Activated naive CD8-positive, alpha-beta T cell (primary cell): ENCODE measurements at regions not wholly inside any gene's neighbourhood (a gene's known extent, or its start where the extent isn't known, plus 50 kb on each side); places are given as distances from the start of the nearest gene placed in this dataset.

ENCODE experiments used
- H3K27ac Mint-ChIP-seq: one replicate; pipeline ENCODE4 v1.8.0; 2021; ENCODE audit warnings: mixed read lengths
- H3K27me3 Mint-ChIP-seq: one replicate; pipeline ENCODE4 v1.8.0; 2021; ENCODE audit warnings: mixed read lengths
- H3K36me3 Mint-ChIP-seq: one replicate; pipeline ENCODE4 v1.8.0; 2021; ENCODE audit warnings: mixed read lengths
- H3K4me1 Mint-ChIP-seq: one replicate; pipeline ENCODE4 v1.8.0; 2021; ENCODE audit warnings: low read depth, mixed read lengths
- H3K4me3 Mint-ChIP-seq: one replicate; pipeline ENCODE4 v1.8.0; 2021; ENCODE audit warnings: mild to moderate bottlenecking, mixed read lengths
- H3K9me3 Mint-ChIP-seq: one replicate; pipeline ENCODE4 v1.8.0; 2021; ENCODE audit warnings: low read depth, mixed read lengths

DNA sequence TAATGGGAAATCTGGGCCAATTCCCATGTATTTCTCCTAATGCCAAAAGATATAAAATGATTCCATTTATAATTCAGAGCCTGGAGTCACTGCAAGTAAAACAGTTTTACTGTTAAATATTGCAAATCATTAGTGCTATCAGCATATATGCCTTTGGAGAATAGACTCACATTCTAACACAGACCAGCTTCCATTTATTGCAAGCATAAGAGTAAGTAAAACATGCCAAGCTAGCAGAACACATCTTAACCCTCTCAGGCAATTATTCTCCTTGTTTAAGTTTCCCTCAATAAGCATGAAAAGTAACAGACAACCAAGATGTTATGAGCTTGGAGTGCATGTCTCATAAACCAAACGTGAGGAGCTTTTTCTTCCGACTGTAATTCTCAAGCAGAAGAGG is 173.9 kb upstream of the GRIP1 start:
- no peak overlapping the region for H3K27ac Mint-ChIP-seq
- peaks cover 2% of the 10 kb centered on the region for H3K27me3 Mint-ChIP-seq

DNA sequence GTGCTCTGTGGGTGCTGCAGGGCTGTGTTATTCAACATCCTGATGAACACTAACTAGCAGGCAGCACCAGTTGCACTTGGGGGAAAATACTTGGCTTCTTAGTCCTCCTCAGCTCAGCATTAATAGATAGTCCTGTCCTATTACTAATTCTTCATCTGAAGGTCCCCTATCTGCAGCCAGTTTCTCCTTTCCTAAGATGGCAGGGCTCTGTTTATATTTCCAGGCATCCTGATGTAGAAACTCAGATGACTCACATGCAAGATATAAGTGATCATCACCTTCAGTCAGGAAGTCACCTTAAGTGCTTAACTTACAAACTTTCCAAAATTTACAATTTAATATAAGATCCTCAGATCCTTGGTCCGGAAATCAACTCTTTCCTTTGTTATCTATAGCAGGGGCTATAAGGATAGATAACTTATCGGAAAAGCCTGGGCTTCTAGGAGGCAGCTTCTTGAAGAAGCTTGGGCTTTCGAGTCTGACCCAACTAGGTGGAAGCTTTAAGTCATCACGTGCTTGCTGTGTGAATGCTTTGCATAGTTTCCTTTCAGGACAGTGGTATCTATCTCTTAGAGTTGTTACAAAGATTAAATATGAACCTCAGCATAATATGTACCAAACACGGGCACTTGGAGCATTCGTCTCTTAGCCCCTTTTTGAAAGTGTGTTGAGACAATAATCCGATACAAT is 181.0 kb upstream of the GRIP1 start:
- no peaks in the 10 kb centered on the region for H3K27me3 Mint-ChIP-seq
- H3K4me3 Mint-ChIP-seq = no peak overlapping the region
- H3K9me3 Mint-ChIP-seq = no peaks in the 10 kb centered on the region
- H3K27ac Mint-ChIP-seq = no peak overlapping the region
- no peaks in the 10 kb centered on the region for H3K36me3 Mint-ChIP-seq
- H3K4me1 Mint-ChIP-seq = peaks cover 24% of the 10 kb centered on the region

More for the DNA sequence above, 173.9 kb upstream of the GRIP1 start:
- H3K36me3 Mint-ChIP-seq = peaks cover 2% of the 10 kb centered on the region
- no peaks in the 10 kb centered on the region for H3K9me3 Mint-ChIP-seq
- H3K4me3 Mint-ChIP-seq = no peak overlapping the region
- peaks cover 6% of the 10 kb centered on the region for H3K4me1 Mint-ChIP-seq

DNA sequence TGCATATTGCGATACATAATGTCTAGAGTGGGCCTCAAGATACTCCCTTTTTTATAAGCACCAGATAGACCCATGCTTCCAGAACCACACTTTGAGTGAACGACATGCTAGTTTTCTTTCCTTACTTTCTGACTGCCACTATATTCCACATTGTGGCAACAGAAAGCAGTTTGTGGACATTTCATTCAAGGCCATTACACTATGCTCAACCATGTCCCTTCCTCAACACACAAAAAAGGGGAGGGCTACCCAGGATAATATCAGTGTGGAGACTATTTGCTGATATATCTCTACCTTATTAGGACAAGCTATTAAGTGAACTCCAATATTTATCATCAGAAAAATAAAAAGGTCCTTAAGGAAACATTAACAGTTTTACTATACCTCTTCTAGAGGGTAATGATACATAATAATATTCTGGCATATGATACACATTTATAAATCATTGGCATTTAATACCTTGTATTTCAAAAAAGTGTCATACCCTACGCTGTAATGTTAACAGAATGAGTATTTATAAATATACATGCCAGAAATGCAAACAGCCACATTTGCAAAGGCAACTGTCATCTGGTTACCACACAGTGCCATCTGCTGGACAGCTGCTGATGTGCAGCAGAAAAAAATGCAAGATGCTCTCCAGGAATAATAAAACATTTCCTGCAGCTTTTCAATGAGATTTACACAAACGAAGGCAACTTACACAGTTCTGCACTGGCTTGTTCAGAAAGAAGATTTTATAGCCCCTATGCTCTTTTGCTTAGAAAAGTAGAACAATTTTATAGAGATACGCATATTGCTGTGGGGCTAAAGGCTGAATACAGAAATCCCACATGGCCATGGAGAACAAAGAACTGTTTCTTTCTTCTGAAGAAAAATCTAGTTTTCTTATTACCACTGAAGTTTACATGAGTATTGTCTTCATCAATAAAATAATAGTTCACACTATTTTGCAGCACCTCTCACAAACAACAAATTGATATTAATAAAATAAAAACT is 182.2 kb upstream of the GRIP1 start:
- no peak overlapping the region for H3K4me3 Mint-ChIP-seq
- no peak overlapping the region for H3K27ac Mint-ChIP-seq
- no peaks in the 10 kb centered on the region for H3K9me3 Mint-ChIP-seq
- no peaks in the 10 kb centered on the region for H3K36me3 Mint-ChIP-seq
- peaks cover 4% of the 10 kb centered on the region for H3K27me3 Mint-ChIP-seq
- peaks cover 23% of the 10 kb centered on the region for H3K4me1 Mint-ChIP-seq

DNA sequence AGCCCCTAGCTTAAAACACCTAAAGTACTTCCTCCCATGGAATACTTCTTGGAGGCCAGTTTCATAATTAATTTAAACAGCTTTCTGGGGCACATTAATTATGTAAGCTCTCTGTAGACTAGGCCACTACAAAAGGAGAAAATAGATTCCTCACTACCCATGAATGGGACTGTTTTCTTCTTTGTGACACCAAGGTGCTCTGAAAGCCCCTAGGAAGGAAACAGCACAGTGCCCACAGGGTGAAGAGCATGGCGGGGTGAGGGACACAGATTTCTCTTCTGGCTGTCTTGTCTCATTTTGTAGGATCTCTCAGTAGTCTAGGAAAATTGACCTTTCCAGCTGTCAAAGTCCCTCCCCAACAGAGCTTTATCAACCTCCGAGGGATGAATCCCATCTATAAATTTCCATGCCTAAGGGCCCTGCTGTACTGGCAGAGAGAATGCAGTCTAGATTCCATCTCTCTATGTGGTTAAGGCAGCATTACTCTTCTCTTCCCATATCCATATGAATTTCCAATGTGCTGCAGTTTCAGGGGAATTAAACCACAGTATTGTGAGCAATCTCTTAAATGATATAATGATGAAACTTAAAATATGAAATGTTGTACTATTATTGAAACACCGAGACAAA is 183.6 kb upstream of the GRIP1 start:
- H3K36me3 Mint-ChIP-seq = no peaks in the 10 kb centered on the region
- H3K27ac Mint-ChIP-seq = no peak overlapping the region
- H3K4me1 Mint-ChIP-seq = peaks cover 21% of the 10 kb centered on the region
- peaks cover 4% of the 10 kb centered on the region for H3K27me3 Mint-ChIP-seq
- no peaks in the 10 kb centered on the region for H3K9me3 Mint-ChIP-seq
- no peak overlapping the region for H3K4me3 Mint-ChIP-seq

DNA sequence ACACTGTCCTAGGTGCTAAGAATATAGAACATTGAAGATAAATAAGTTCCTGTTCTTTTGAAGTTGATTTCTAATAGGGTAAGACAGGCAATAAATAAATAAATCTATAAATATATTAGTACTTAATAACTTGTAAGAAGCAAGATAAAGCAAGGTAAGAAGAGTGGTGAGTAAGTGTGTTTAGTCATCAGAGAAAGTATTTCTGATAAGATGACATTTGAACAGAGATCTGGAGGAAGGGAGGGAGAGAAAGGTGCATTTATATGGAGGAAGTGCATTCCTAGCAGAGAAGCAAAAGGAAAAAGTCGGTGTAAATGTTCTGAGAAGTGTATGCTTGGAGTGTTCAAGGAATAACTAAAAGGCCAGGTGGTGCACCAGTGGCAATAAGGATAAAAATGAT is 184.4 kb upstream of the GRIP1 start:
- Mint-ChIP-seq H3K9me3 (no peaks in the 10 kb centered on the region), H3K4me3 (no peak overlapping the region), H3K27me3 (peaks cover 4% of the 10 kb centered on the region), H3K27ac (no peak overlapping the region), H3K36me3 (no peaks in the 10 kb centered on the region), H3K4me1 (peaks cover 16% of the 10 kb centered on the region)

DNA sequence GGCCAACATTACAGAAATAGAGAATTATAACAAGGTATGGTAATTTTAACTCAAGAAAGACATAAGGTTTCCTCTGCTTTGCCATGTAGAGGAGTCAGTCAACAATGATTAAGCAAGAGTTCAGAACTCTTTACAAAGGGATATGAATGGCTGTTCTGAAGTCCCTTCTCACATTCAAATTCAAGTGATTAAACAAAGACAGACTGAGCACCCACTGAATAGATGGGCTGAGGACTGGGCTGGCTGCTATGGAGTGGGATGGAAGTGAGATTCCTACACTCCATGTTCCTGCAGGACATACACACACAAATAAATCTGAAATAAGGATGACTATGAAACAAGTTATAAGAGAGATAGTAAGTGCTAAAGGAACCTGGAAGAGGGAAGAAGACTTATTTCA is 199.0 kb upstream of the GRIP1 start:
- Mint-ChIP-seq H3K4me1 (peaks cover 6% of the 10 kb centered on the region), H3K27ac (no peak overlapping the region), H3K36me3 (peaks cover 1% of the 10 kb centered on the region), H3K27me3 (peaks cover 3% of the 10 kb centered on the region), H3K4me3 (no peak overlapping the region), H3K9me3 (no peaks in the 10 kb centered on the region)

DNA sequence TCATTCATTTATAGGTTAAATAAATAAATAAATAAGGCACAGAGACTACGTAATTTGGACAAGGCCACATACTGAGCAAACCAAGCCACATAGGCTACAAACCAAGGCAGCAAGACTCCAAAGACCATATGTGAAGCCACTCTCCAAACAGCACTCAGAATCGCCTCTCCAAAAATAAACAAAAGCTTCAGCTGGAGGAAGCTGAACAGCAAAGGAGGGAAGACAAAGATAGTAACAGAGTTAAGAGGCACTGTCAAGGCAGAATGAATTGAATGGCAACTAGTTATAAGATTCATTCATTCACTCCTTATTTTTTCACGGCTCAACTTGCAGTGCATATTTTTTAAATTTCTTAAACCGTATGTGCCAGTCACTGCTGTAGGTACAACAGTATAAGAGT is 200.5 kb upstream of the GRIP1 start:
- Mint-ChIP-seq H3K27ac (no peak overlapping the region), H3K4me3 (no peak overlapping the region), H3K9me3 (no peaks in the 10 kb centered on the region), H3K4me1 (peaks cover 5% of the 10 kb centered on the region), H3K36me3 (peaks cover 2% of the 10 kb centered on the region), H3K27me3 (peaks cover 3% of the 10 kb centered on the region)

DNA sequence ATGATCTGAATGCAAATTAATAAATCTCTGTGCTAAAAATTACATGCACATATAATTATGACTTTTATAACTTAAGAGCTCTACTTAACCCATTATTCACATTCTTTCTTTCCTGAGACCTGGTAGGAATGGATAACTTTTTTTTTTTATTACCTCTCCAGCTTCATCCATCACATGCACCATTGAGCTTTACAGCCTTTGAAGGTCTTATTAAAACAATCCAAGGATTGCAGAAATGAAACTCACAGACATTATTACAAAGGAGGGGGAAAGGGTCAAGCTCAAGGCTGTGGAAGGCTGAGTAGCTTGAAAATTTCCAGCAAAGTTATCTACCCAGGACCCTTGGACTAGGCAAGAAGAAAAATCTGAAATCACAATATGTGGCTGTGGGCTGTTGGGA is 202.5 kb upstream of the GRIP1 start:
- peaks cover 3% of the 10 kb centered on the region for H3K27me3 Mint-ChIP-seq
- no peak overlapping the region for H3K4me3 Mint-ChIP-seq
- H3K9me3 Mint-ChIP-seq = no peaks in the 10 kb centered on the region
- H3K27ac Mint-ChIP-seq = no peak overlapping the region
- peaks cover 2% of the 10 kb centered on the region for H3K36me3 Mint-ChIP-seq
- no peaks in the 10 kb centered on the region for H3K4me1 Mint-ChIP-seq

DNA sequence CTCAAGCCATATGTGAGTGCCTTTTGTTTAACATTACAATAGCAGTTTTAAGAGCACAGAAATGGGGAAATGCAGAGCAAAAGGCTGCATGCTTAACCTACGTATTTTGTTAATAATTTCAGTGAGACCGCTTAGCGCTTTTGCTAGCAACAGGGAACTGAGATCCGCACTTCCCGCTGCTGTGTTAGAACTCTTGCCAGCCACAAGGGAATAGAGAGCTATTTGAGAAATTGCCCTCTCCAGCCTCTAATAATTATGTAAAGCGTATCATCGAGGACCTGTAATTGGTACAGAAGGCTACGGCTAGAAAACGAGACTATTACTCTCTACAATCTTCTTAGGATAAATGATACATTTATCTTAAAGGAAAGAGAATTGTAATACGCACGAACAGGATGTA is 205.2 kb upstream of the GRIP1 start:
- H3K4me3 Mint-ChIP-seq = no peak overlapping the region
- H3K9me3 Mint-ChIP-seq = no peaks in the 10 kb centered on the region
- H3K36me3 Mint-ChIP-seq = peaks cover 2% of the 10 kb centered on the region
- no peak overlapping the region for H3K27ac Mint-ChIP-seq
- no peaks in the 10 kb centered on the region for H3K4me1 Mint-ChIP-seq
- no peaks in the 10 kb centered on the region for H3K27me3 Mint-ChIP-seq

DNA sequence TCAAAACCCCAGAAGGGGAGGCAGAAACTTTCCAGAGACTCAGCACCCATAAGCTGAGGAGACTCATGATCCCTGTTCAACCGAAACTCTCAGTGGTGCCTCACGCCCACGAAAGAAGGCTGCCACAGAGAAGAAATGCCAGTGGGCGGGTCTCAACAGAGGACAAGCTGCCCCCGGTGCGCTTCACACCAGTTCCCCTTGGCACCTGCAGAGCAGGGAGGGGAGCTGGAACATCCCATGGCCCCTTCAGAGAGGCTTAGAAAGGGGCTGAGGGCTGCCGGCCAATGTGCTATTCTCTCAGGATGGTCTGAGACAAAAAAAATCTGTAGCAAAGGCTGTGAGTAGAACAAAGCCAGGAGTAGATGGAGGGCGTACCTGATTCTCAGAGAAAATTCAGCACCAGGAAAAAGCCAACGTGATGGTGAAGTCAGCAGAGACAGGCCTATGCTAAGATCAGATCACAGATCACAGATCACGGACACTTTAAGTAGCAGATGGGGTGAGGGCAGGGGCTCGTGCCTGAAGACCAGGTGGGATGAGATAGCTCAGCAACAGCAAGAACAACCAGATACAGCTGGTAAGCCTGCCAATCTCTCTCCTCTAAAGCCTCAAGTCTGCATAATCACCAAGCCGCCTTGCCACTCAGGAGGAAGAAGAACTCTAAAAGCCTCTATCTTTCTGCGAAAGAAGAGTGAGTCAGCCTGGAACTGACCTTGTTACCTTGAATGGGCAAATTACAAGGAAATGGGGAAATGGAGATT is 206.4 kb upstream of the GRIP1 start:
- Mint-ChIP-seq H3K4me3 (no peak overlapping the region), H3K4me1 (no peaks in the 10 kb centered on the region), H3K9me3 (no peaks in the 10 kb centered on the region), H3K27me3 (no peaks in the 10 kb centered on the region), H3K36me3 (peaks cover 2% of the 10 kb centered on the region), H3K27ac (no peak overlapping the region)

DNA sequence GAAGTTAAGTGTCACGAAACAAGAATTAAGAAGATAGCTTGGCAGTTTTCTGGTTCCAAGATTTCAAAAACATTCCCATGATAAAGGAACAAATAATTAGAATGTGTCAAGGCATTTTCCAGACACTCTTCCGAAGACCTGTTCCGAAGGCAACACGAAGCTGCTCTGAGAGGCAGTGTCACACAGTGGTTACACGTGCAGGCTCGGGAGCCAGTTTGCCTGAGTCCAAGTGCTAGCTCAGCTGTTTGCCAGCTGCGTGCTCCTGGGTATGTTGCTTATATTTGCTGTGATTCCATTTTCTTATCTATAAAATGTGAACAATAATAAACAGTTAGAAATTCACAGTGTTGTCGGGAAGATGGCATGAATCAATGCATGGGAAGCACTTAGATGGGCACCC is 217.9 kb upstream of the GRIP1 start:
- no peak overlapping the region for H3K27ac Mint-ChIP-seq
- peaks cover 29% of the 10 kb centered on the region for H3K4me1 Mint-ChIP-seq
- H3K9me3 Mint-ChIP-seq = no peaks in the 10 kb centered on the region
- no peak overlapping the region for H3K4me3 Mint-ChIP-seq
- no peaks in the 10 kb centered on the region for H3K27me3 Mint-ChIP-seq
- no peaks in the 10 kb centered on the region for H3K36me3 Mint-ChIP-seq

DNA sequence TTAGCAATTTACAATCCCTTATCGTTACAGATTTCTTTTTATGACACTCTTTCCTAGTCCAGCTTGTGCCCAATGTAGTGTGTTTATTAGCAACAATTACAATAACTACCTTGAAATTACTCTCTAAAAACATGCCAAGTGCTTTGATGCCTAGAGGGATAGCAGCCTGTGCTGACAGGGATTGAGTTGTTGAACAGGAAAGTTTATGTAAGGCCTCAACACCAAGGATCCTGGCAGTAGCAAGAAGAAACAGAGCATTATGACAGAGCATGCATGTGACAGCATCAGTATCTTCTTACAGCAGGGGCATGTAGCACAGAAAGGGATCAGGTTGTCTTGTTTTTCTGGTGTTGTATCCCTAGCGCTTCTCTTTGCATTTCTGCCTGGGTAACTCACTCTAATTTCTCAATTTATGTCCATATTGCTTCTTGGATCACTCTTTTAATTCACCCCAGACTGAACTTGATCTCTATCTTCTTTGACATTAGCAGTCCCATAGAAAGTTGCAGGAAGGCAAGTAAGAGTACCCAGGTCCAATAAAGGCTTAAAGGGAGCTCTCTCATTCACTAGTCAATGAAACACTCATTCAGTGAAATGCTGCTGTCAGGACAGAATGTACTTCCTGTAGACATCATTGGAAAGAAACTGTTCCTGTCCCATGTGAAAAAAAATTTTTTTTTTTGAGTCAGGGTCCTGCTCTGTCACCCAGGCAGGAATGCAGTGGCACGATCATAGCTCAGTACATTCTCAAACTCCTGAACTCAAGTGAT is 220.0 kb upstream of the GRIP1 start:
- H3K27me3 Mint-ChIP-seq = no peaks in the 10 kb centered on the region
- no peak overlapping the region for H3K4me3 Mint-ChIP-seq
- H3K36me3 Mint-ChIP-seq = no peaks in the 10 kb centered on the region
- H3K27ac Mint-ChIP-seq = no peak overlapping the region
- H3K9me3 Mint-ChIP-seq = no peaks in the 10 kb centered on the region
- H3K4me1 Mint-ChIP-seq = peaks cover 33% of the 10 kb centered on the region

DNA sequence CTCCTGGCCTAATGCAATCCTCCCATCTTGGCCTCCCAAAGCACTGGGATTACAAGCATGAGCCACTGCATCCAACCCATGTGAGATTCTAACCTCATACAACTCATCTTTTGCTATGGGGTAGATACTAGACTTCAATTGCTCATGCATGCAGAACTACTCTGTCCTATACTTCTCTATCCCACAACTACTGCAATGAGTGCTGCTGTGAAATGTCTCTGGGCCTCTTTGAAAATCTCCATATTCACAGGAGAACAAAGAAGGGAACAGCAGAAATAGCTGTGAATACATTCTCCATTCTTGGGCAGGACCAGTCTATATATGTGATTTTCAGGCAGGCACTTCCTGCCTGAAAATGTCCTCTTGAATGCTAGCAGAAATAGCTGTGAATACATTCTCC is 220.7 kb upstream of the GRIP1 start:
- Mint-ChIP-seq H3K27ac (peak overlapping the region; percentile 66), H3K4me3 (no peak overlapping the region), H3K4me1 (peaks cover 38% of the 10 kb centered on the region), H3K9me3 (no peaks in the 10 kb centered on the region), H3K36me3 (no peaks in the 10 kb centered on the region), H3K27me3 (no peaks in the 10 kb centered on the region)

DNA sequence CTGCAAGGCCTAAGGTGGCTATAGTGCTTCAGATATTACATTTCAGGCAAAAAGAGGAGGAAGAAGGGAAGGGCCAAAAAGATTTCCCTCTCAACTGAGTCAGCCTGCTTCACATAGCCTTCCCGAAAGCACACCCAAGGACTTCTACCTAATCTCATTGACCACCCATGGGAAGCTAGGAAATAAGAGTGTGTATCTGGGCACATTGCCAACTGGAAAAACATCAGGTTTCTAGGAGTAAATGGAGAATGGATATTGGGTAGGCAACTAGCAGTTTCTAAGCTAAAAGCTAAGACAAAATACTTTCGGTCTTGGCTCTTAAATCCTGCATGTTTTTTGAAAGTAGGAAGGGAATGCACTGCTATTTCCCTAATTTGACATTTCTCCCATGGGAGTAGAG is 221.7 kb upstream of the GRIP1 start:
- Mint-ChIP-seq H3K27me3 (no peaks in the 10 kb centered on the region), H3K4me3 (peak overlapping the region; percentile 9), H3K9me3 (no peaks in the 10 kb centered on the region), H3K36me3 (no peaks in the 10 kb centered on the region), H3K4me1 (peaks cover 38% of the 10 kb centered on the region), H3K27ac (no peak overlapping the region)
